ENCODE measurements at regions not wholly inside any gene's neighbourhood (a gene's known extent, or its start where the extent isn't known, plus 50 kb on each side); places are given as distances from the start of the nearest gene placed in this dataset.

- DNase-seq: no peak
These were observed 107.4 kb upstream of the USP9Y start for GRCh38 chrY:12593532-12594216.

GRCh38 chrY:12598783-12599182, 102.2 kb upstream of the USP9Y start:
- DNase-seq: no peak

GRCh38 chrY:12605426-12605825, 95.6 kb upstream of the USP9Y start:
- no peak for DNase-seq

GRCh38 chrY:12610861-12611260, 90.2 kb upstream of the USP9Y start:
- DNase-seq: no peak

- DNase-seq: no peak
These were observed 85.1 kb upstream of the USP9Y start for GRCh38 chrY:12615733-12616446.

GRCh38 chrY:12621454-12622081, 79.5 kb upstream of the USP9Y start:
- peak in 1 of 2 experiments; percentile 3 for DNase-seq

GRCh38 chrY:12623204-12623603, 77.8 kb upstream of the USP9Y start:
- DNase-seq: no peak

- no peak for DNase-seq
These were observed 58.0 kb upstream of the USP9Y start for GRCh38 chrY:12642986-12643385.

- no peak for DNase-seq
These were observed 57.2 kb upstream of the USP9Y start for GRCh38 chrY:12643693-12644348.

GRCh38 chrY:12651095-12651494, 49.9 kb upstream of the USP9Y start:
- no peak for DNase-seq

All from NCI-H526 (cell line).